ENCODE measurements at regions not wholly inside any gene's neighbourhood (a gene's known extent, or its start where the extent isn't known, plus 50 kb on each side); places are given as distances from the start of the nearest gene placed in this dataset.
"Not testable (repeated sequence)": the region's sequence is repeated elsewhere in the genome, so short reads cannot be mapped to it uniquely, and the experiment has no call there.

DNA sequence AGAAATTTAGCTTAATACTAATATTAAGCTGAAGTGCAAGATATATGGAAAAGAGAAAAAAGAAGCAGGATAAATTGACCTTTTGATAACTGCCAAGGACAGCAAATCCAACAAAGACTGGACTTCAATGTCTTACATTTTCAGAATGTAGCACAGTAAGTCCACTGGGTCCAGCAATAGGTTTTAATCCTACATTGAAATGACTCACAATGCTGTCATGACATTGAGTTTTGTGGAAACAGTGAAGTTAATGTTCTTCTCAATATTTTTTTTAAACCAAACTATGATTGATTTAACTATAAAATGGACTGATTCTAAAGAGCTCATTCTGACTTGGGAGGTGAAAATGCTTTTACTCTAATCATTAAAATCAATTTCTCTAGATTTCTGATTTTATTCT, 166.6 kb upstream of the ZNF717 start:
- BruUV-seq (replicated peaks): no TSS peak
- ChIA-PET CTCF (ENCODE audit: unreplicated experiment) (no interaction called here), POLR2A (no interaction called here)
- TF ChIP-seq CTCF (conservative IDR thresholded peaks at IDR 0.05; ENCODE audit: low read length): no peak
- no peak for TF ChIP-seq EZH2phosphoT487 (IDR thresholded peaks at IDR 0.05; ENCODE audit: borderline replicate concordance, low read depth, low read length)
- Histone ChIP-seq H3K4me2 (ENCODE audit: low read length) (no peak overlapping the region), H3K9me3 (ENCODE audit: low read length) (no peaks in the 10 kb centered on the region), H2AFZ (ENCODE audit: low read length) (no peak overlapping the region), H3K4me1 (ENCODE audit: insufficient read depth, low read length, poor library complexity, severe bottlenecking) (no peaks in the 10 kb centered on the region), H3K79me2 (ENCODE audit: insufficient read depth, low read depth, low read length) (no peaks in the 10 kb centered on the region), H3K36me3 (ENCODE audit: insufficient read depth, low read length) (no peaks in the 10 kb centered on the region), H3K9me2 (ENCODE audit: insufficient read depth, low read length) (no peaks in the 10 kb centered on the region), H3K4me3 (ENCODE audit: low read depth, low read length, poor library complexity, severe bottlenecking) (no peak overlapping the region), H3K27ac (ENCODE audit: low read depth, low read length, poor library complexity, severe bottlenecking) (no peak overlapping the region), H4K20me1 (ENCODE audit: insufficient read depth, low read length) (no peaks in the 10 kb centered on the region)
- no peak for DNase-seq (ENCODE audit: low spot score)
- intact Hi-C loops (cut with micrococcal nuclease; ENCODE audit: unreplicated experiment): no loop called here

- H2AFZ ChIP-seq (ENCODE audit: low read length); CTCF ChIA-PET (ENCODE audit: unreplicated experiment); H3K9me2 ChIP-seq (ENCODE audit: insufficient read depth, low read length); H3K9me3 ChIP-seq (ENCODE audit: low read length); H3K4me2 ChIP-seq (ENCODE audit: low read length); H4K20me1 ChIP-seq (ENCODE audit: insufficient read depth, low read length); H3K4me1 ChIP-seq (ENCODE audit: insufficient read depth, low read length, poor library complexity, severe bottlenecking); H3K4me3 ChIP-seq (ENCODE audit: low read depth, low read length, poor library complexity, severe bottlenecking); H3K36me3 ChIP-seq (ENCODE audit: insufficient read depth, low read length); H3K79me2 ChIP-seq (ENCODE audit: insufficient read depth, low read depth, low read length); POLR2A ChIA-PET; DNase-seq (ENCODE audit: low spot score); intact Hi-C loops (cut with micrococcal nuclease; ENCODE audit: unreplicated experiment); H3K27ac ChIP-seq (ENCODE audit: low read depth, low read length, poor library complexity, severe bottlenecking); BruUV-seq (replicated peaks): not testable (repeated sequence)
Observed at GRCh38 chr3:75960031-75960430, 174.7 kb upstream of the ZNF717 start.

DNA sequence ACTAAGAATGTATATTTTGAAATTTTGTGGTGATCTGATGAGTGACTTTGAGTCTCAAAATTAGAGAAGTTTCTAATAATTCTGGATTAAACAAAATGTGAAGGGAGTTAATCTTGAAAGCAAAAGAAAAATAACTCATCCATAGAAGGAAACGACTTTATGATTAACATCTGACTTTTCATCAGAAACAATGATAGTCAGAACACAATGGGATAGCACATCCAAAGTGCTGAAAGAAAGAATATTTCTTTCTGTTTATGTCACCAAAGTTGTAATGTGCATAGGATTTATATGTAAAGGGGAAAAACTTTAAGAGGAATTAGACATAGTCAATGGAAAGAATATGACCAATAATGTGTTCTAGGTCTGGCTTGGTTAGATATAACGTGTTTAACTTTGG, 176.7 kb upstream of the ZNF717 start:
- CTCF ChIA-PET (ENCODE audit: unreplicated experiment); H3K36me3 ChIP-seq (ENCODE audit: insufficient read depth, low read length); H3K9me2 ChIP-seq (ENCODE audit: insufficient read depth, low read length); H3K9me3 ChIP-seq (ENCODE audit: low read length); intact Hi-C loops (cut with micrococcal nuclease; ENCODE audit: unreplicated experiment); H3K79me2 ChIP-seq (ENCODE audit: insufficient read depth, low read depth, low read length); H3K4me3 ChIP-seq (ENCODE audit: low read depth, low read length, poor library complexity, severe bottlenecking); BruUV-seq (replicated peaks); H4K20me1 ChIP-seq (ENCODE audit: insufficient read depth, low read length); H3K4me1 ChIP-seq (ENCODE audit: insufficient read depth, low read length, poor library complexity, severe bottlenecking); H2AFZ ChIP-seq (ENCODE audit: low read length); H3K27ac ChIP-seq (ENCODE audit: low read depth, low read length, poor library complexity, severe bottlenecking); DNase-seq (ENCODE audit: low spot score); POLR2A ChIA-PET; H3K4me2 ChIP-seq (ENCODE audit: low read length): not testable (repeated sequence)

GRCh38 chr3:75967071-75967470, 181.7 kb upstream of the ZNF717 start:
- POLR2A ChIA-PET: no interaction called here
- no peak overlapping the region for H3K4me3 ChIP-seq (ENCODE audit: low read depth, low read length, poor library complexity, severe bottlenecking)
- intact Hi-C loops (cut with micrococcal nuclease; ENCODE audit: unreplicated experiment): no loop called here
- DNase-seq (ENCODE audit: low spot score): no peak
- no peaks in the 10 kb centered on the region for H3K36me3 ChIP-seq (ENCODE audit: insufficient read depth, low read length)
- H3K9me2 ChIP-seq (ENCODE audit: insufficient read depth, low read length): no peaks in the 10 kb centered on the region
- no peak overlapping the region for H2AFZ ChIP-seq (ENCODE audit: low read length)
- H3K27ac ChIP-seq (ENCODE audit: low read depth, low read length, poor library complexity, severe bottlenecking): no peak overlapping the region
- no peak overlapping the region for H3K4me2 ChIP-seq (ENCODE audit: low read length)
- TF ChIP-seq EZH2phosphoT487 (IDR thresholded peaks at IDR 0.05; ENCODE audit: borderline replicate concordance, low read depth, low read length) (no peak), CTCF (conservative IDR thresholded peaks at IDR 0.05; ENCODE audit: low read length) (no peak)
- H4K20me1 ChIP-seq (ENCODE audit: insufficient read depth, low read length): no peaks in the 10 kb centered on the region
- CTCF ChIA-PET (ENCODE audit: unreplicated experiment): no interaction called here
- no peaks in the 10 kb centered on the region for H3K4me1 ChIP-seq (ENCODE audit: insufficient read depth, low read length, poor library complexity, severe bottlenecking)
- H3K79me2 ChIP-seq (ENCODE audit: insufficient read depth, low read depth, low read length): no peaks in the 10 kb centered on the region
- no peaks in the 10 kb centered on the region for H3K9me3 ChIP-seq (ENCODE audit: low read length)
- BruUV-seq (replicated peaks): no TSS peak
